Right lobe of liver (tissue), 4 donors: ENCODE measurements at regions not wholly inside any gene's neighbourhood (a gene's known extent, or its start where the extent isn't known, plus 50 kb on each side); places are given as distances from the start of the nearest gene placed in this dataset.
"Not testable (repeated sequence)": the region's sequence is repeated elsewhere in the genome, so short reads cannot be mapped to it uniquely, and the experiment has no call there.

Experiments
- POLR2A ChIP-seq: fragments of 450-650 bp; IDR thresholded peaks from one replicate; pipeline ENCODE4 v1.6.1; 2017; ENCODE audit warnings: antibody characterized with exemption, mild to moderate bottlenecking
- TF ChIP-seq, protein P1 (sequence below), 4 donors: fragments of 200-600 bp in 3 of 4; fragments of 450-650 bp in 1 of 4; IDR thresholded peaks; one replicate each; pipeline versions ENCODE4 v1.5.1 to v1.8.0; 2016 to 2022; ENCODE audit warnings: antibody characterized with exemption in 4 of 4, mild to moderate bottlenecking in 2 of 4
- donor health status: DM: no; HTN: no; CAD: no.
- donor health status: DM: no; HTN: no; CAD: no.
- donor health status: DM: no; HTN: yes; CAD: no.

DNA sequence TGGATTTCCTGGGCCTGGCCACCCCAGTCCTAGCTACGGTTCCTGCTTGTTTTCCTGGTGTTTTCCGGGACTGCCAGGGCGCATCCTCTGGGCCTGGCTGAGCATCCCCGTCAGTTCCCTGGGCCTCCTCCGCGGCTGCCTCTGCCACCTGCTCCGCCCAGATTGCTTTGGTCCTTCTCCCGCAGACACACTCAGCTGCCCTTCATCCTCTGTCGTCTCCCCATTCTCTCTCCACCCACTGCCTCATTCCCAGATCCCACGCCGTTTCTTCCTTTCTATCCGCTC is 153.2 kb upstream of the NBPF19 start:
- TF ChIP-seq, protein P1, sequence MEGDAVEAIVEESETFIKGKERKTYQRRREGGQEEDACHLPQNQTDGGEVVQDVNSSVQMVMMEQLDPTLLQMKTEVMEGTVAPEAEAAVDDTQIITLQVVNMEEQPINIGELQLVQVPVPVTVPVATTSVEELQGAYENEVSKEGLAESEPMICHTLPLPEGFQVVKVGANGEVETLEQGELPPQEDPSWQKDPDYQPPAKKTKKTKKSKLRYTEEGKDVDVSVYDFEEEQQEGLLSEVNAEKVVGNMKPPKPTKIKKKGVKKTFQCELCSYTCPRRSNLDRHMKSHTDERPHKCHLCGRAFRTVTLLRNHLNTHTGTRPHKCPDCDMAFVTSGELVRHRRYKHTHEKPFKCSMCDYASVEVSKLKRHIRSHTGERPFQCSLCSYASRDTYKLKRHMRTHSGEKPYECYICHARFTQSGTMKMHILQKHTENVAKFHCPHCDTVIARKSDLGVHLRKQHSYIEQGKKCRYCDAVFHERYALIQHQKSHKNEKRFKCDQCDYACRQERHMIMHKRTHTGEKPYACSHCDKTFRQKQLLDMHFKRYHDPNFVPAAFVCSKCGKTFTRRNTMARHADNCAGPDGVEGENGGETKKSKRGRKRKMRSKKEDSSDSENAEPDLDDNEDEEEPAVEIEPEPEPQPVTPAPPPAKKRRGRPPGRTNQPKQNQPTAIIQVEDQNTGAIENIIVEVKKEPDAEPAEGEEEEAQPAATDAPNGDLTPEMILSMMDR (IDR thresholded peaks at IDR 0.05) = not testable (repeated sequence)
- TF ChIP-seq POLR2A = not testable (repeated sequence)
